ENCODE measurements at regions not wholly inside any gene's neighbourhood (a gene's known extent, or its start where the extent isn't known, plus 50 kb on each side); places are given as distances from the start of the nearest gene placed in this dataset.
"Not testable (repeated sequence)": the region's sequence is repeated elsewhere in the genome, so short reads cannot be mapped to it uniquely, and the experiment has no call there.

- TF ChIP-seq, protein P1, sequence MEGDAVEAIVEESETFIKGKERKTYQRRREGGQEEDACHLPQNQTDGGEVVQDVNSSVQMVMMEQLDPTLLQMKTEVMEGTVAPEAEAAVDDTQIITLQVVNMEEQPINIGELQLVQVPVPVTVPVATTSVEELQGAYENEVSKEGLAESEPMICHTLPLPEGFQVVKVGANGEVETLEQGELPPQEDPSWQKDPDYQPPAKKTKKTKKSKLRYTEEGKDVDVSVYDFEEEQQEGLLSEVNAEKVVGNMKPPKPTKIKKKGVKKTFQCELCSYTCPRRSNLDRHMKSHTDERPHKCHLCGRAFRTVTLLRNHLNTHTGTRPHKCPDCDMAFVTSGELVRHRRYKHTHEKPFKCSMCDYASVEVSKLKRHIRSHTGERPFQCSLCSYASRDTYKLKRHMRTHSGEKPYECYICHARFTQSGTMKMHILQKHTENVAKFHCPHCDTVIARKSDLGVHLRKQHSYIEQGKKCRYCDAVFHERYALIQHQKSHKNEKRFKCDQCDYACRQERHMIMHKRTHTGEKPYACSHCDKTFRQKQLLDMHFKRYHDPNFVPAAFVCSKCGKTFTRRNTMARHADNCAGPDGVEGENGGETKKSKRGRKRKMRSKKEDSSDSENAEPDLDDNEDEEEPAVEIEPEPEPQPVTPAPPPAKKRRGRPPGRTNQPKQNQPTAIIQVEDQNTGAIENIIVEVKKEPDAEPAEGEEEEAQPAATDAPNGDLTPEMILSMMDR (IDR thresholded peaks at IDR 0.05): not testable (repeated sequence)
- TF ChIP-seq POLR2A, EP300 (IDR thresholded peaks at IDR 0.05): not testable (repeated sequence)
Measured at GRCh38 chr1:241425091-241425490, 68.1 kb upstream of the RGS7 start.

Data from tibial nerve (tissue), 4 donors.